ENCODE measurements at regions not wholly inside any gene's neighbourhood (a gene's known extent, or its start where the extent isn't known, plus 50 kb on each side); places are given as distances from the start of the nearest gene placed in this dataset.

DNA sequence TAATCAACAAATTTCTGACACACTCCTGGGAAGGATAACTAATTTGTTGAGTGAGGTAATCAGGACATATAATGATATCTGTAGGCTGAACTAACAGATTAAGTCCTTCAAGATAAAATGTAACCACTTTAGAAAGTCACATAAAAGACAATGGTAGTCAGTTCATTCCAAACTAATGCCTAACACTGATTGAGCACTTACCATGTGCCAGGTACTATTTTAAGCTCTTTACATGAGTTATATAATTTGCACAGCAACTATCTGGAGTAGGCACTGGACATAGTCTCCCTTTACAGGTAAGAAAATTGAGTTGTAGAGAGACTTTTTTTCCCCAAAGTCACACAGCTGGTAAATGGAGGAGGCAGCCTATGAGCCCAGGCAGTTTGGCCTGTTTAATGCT is 211.2 kb upstream of the CFAP20DC start:
- no peak for TF ChIP-seq POLR2A (IDR thresholded peaks at IDR 0.05)
- TF ChIP-seq, protein P1, sequence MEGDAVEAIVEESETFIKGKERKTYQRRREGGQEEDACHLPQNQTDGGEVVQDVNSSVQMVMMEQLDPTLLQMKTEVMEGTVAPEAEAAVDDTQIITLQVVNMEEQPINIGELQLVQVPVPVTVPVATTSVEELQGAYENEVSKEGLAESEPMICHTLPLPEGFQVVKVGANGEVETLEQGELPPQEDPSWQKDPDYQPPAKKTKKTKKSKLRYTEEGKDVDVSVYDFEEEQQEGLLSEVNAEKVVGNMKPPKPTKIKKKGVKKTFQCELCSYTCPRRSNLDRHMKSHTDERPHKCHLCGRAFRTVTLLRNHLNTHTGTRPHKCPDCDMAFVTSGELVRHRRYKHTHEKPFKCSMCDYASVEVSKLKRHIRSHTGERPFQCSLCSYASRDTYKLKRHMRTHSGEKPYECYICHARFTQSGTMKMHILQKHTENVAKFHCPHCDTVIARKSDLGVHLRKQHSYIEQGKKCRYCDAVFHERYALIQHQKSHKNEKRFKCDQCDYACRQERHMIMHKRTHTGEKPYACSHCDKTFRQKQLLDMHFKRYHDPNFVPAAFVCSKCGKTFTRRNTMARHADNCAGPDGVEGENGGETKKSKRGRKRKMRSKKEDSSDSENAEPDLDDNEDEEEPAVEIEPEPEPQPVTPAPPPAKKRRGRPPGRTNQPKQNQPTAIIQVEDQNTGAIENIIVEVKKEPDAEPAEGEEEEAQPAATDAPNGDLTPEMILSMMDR (IDR thresholded peaks at IDR 0.05): no peak
